ENCODE measurements at regions not wholly inside any gene's neighbourhood (a gene's known extent, or its start where the extent isn't known, plus 50 kb on each side); places are given as distances from the start of the nearest gene placed in this dataset.
A peak's percentile ranks its signal among the peaks of the same experiment; 100 is the strongest.
"Not testable (repeated sequence)": the region's sequence is repeated elsewhere in the genome, so short reads cannot be mapped to it uniquely, and the experiment has no call there.

- H3K27me3 ChIP-seq = no peaks in the 10 kb centered on the region
- intact Hi-C loops (cut with DNase I) = loop anchor here (2.0 to 5.0 kb wide), 3 partner anchors 47 to 254 kb away; no protein-coding TSS in a partner anchor
- H3K36me3 ChIP-seq = no peaks in the 10 kb centered on the region
- H3K9me3 ChIP-seq = no peaks in the 10 kb centered on the region
- H3K27ac ChIP-seq = peak overlapping the region; percentile 30
- peak; percentile 86 for DNase-seq
- H3K9ac ChIP-seq (ENCODE audit: low read depth in 2 of 2, low read length in 2 of 2) = peak overlapping the region; percentile 77 to 84
- H3K4me1 ChIP-seq = peaks cover 6% of the 10 kb centered on the region
- TF ChIP-seq, protein P1, sequence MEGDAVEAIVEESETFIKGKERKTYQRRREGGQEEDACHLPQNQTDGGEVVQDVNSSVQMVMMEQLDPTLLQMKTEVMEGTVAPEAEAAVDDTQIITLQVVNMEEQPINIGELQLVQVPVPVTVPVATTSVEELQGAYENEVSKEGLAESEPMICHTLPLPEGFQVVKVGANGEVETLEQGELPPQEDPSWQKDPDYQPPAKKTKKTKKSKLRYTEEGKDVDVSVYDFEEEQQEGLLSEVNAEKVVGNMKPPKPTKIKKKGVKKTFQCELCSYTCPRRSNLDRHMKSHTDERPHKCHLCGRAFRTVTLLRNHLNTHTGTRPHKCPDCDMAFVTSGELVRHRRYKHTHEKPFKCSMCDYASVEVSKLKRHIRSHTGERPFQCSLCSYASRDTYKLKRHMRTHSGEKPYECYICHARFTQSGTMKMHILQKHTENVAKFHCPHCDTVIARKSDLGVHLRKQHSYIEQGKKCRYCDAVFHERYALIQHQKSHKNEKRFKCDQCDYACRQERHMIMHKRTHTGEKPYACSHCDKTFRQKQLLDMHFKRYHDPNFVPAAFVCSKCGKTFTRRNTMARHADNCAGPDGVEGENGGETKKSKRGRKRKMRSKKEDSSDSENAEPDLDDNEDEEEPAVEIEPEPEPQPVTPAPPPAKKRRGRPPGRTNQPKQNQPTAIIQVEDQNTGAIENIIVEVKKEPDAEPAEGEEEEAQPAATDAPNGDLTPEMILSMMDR (IDR thresholded peaks at IDR 0.05) = peak; percentile 86
- H3K4me3 ChIP-seq = peak overlapping the region; percentile 19
Observed at GRCh38 chr2:42974721-42975717, 182.6 kb upstream of the HAAO start.

DNA sequence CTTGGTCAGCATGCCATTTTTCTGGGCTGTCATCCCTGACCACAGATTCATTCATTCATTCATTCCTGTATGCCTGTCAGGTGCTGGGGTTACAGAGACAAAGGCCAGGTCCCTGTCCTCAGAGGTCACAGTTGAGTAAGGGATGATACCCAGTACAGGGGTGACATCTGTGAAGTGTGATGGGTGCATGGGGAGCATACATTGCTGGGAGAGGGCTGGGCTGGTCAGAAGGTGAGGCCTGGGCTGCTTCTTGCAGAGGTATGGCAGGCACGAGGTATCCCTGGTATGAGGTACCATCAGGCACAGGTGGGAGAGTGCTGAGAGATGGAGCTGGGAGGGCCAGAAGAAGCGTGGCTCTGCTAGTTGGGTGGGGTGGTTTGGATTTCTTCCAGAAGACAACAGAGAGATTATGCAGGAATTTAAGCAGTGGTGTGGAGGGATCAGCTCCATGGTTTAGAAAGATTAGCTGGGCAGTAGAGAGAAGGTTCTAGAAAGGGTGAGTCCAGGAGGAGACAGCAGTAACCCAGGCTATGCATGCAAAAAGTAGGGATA is 181.9 kb upstream of the HAAO start:
- H3K4me3 ChIP-seq = no peak overlapping the region
- peaks cover 6% of the 10 kb centered on the region for H3K4me1 ChIP-seq
- H3K9me3 ChIP-seq = no peaks in the 10 kb centered on the region
- no peak for DNase-seq
- intact Hi-C loops (cut with DNase I) = loop anchor here (2.0 kb wide), 1 partner anchor 255 kb away; no protein-coding TSS in a partner anchor
- H3K9ac ChIP-seq (ENCODE audit: low read depth in 2 of 2, low read length in 2 of 2) = peak overlapping the region in 1 of 2 donors; percentile 77
- peak overlapping the region; percentile 30 for H3K27ac ChIP-seq
- H3K27me3 ChIP-seq = no peaks in the 10 kb centered on the region
- no peaks in the 10 kb centered on the region for H3K36me3 ChIP-seq
- TF ChIP-seq, protein P1 (IDR thresholded peaks at IDR 0.05) = no peak

- no peaks in the 10 kb centered on the region for H3K36me3 ChIP-seq
- H3K4me3 ChIP-seq = no peak overlapping the region
- H3K27ac ChIP-seq = no peak overlapping the region
- H3K9me3 ChIP-seq = no peaks in the 10 kb centered on the region
- no peak overlapping the region for H3K9ac ChIP-seq (ENCODE audit: low read depth in 2 of 2, low read length in 2 of 2)
- TF ChIP-seq, protein P1 (IDR thresholded peaks at IDR 0.05) = no peak
- H3K27me3 ChIP-seq = no peaks in the 10 kb centered on the region
- DNase-seq = no peak
- peaks cover 6% of the 10 kb centered on the region for H3K4me1 ChIP-seq
- intact Hi-C loops (cut with DNase I) = loop anchor here (2.0 kb wide), 1 partner anchor 255 kb away; no protein-coding TSS in a partner anchor
Observed at GRCh38 chr2:42973726-42974125, 181.3 kb upstream of the HAAO start.

- H3K27ac ChIP-seq; H3K9ac ChIP-seq (ENCODE audit: low read depth in 2 of 2, low read length in 2 of 2); DNase-seq; H3K4me3 ChIP-seq; intact Hi-C loops (cut with DNase I); H3K36me3 ChIP-seq; H3K9me3 ChIP-seq; H3K4me1 ChIP-seq; H3K27me3 ChIP-seq: not testable (repeated sequence)
Observed at GRCh38 chr2:42972933-42973516, 180.6 kb upstream of the HAAO start.

GRCh38 chr2:42971947-42972736 is 179.8 kb upstream of the HAAO start:
- intact Hi-C loops (cut with DNase I) = no loop called here
- H3K27ac ChIP-seq = no peak overlapping the region
- H3K9me3 ChIP-seq = no peaks in the 10 kb centered on the region
- H3K4me3 ChIP-seq = no peak overlapping the region
- H3K9ac ChIP-seq (ENCODE audit: low read depth in 2 of 2, low read length in 2 of 2) = no peak overlapping the region
- H3K27me3 ChIP-seq = no peaks in the 10 kb centered on the region
- peaks cover 3% of the 10 kb centered on the region for H3K4me1 ChIP-seq
- H3K36me3 ChIP-seq = no peaks in the 10 kb centered on the region
- DNase-seq = no peak
- TF ChIP-seq, protein P1 (IDR thresholded peaks at IDR 0.05) = no peak
